Caco-2 (cell line): ENCODE measurements at regions not wholly inside any gene's neighbourhood (a gene's known extent, or its start where the extent isn't known, plus 50 kb on each side); places are given as distances from the start of the nearest gene placed in this dataset.

Source experiments
- BruUV-seq: library from RNA; stranded (reverse); fragments of 400-500 nt; replicated peaks from 2 replicates; lab custom pipeline; 2021; lab: Mats Ljungman, UMichigan
- CTCF ChIA-PET: fragments of 300-600 bp; sonication (Branson Sonifier 250); formaldehyde crosslinking; loops from one replicate; lab custom pipeline; 2022; ENCODE audit warnings: antibody characterized with exemption; lab: Charles Lee
- POLR2A ChIA-PET: fragments of 300-600 bp; sonication (Branson Sonifier 250); formaldehyde crosslinking; loops from one replicate; lab custom pipeline; 2022; ENCODE audit warnings: antibody characterized with exemption; lab: Charles Lee
- DNase-seq, 2 experiments: peaks; one replicate each; pipeline versions ENCODE4 v3.0.0 to v3.0.0-alpha.2; 2020 to 2022
- H3K27me3 ChIP-seq: replicated peaks from 2 replicates; pipeline ENCODE4 v1.6.0; 2011; ENCODE audit warnings: low read length; ENCODE audit not compliant: control insufficient read depth, insufficient read depth
- H3K36me3 ChIP-seq: 2 replicates; pipeline ENCODE4 v1.5.1; 2011; ENCODE audit warnings: low read length; ENCODE audit not compliant: control insufficient read depth, insufficient read depth
- H3K4me1 ChIP-seq: fragments of 250-450 bp; sonication (Bioruptor Pico); 2 replicates; pipeline ENCODE4 v1.5.1; 2020; ENCODE audit warnings: mild to moderate bottlenecking
- H3K4me3 ChIP-seq: 2 replicates; pipeline ENCODE4 v1.5.1; 2011; ENCODE audit warnings: low read depth, mild to moderate bottlenecking, control low read depth, low read length
- H3K9me3 ChIP-seq: fragments of 250-450 bp; sonication (Bioruptor Pico); 2 replicates; pipeline ENCODE4 v1.5.1; 2020; ENCODE audit warnings: mild to moderate bottlenecking, moderate library complexity
- H3K27ac Mint-ChIP-seq: one replicate; pipeline ENCODE4 v1.8.0; 2022; ENCODE audit warnings: mixed read lengths; ENCODE audit not compliant: unreplicated experiment
- H3K27me3 Mint-ChIP-seq: one replicate; pipeline ENCODE4 v1.8.0; 2022; ENCODE audit warnings: mixed read lengths; ENCODE audit not compliant: insufficient read depth, unreplicated experiment
- H3K36me3 Mint-ChIP-seq: one replicate; pipeline ENCODE4 v1.8.0; 2022; ENCODE audit warnings: mild to moderate bottlenecking, mixed read lengths; ENCODE audit not compliant: insufficient read depth, unreplicated experiment
- H3K4me1 Mint-ChIP-seq: one replicate; pipeline ENCODE4 v1.8.0; 2022; ENCODE audit warnings: low read depth, mixed read lengths; ENCODE audit not compliant: unreplicated experiment
- H3K4me3 Mint-ChIP-seq: one replicate; pipeline ENCODE4 v1.8.0; 2022; ENCODE audit warnings: mild to moderate bottlenecking, moderate library complexity, mixed read lengths; ENCODE audit not compliant: unreplicated experiment
- H3K9me3 Mint-ChIP-seq: one replicate; pipeline ENCODE4 v1.8.0; 2022; ENCODE audit warnings: mixed read lengths; ENCODE audit not compliant: unreplicated experiment
- CTCF ChIP-seq, 2 experiments: fragments of 200-600 bp in 1 of 2; IDR thresholded peaks; 1 replicate in 1 of 2; 2 replicates in 1 of 2; pipeline versions ENCODE4 v1.5.1 to v1.8.0; 2011 to 2022; ENCODE audit warnings: antibody characterized with exemption in 1 of 2, control low read depth in 1 of 2, inconsistent platforms in 1 of 2, low read depth in 1 of 2, low read length in 1 of 2, mild to moderate bottlenecking in 1 of 2, moderate library complexity in 1 of 2; ENCODE audit not compliant: insufficient read depth in 1 of 2, severe bottlenecking in 1 of 2, unreplicated experiment in 1 of 2
- intact Hi-C: fragments of 100-400 bp; cut with micrococcal nuclease; formaldehyde crosslinking; loops from one replicate; pipeline ENCODE4 v1.10.0; 2022; ENCODE audit not compliant: unreplicated experiment

- peaks cover 6% of the 10 kb centered on the region for H3K36me3 Mint-ChIP-seq
- H3K4me1 ChIP-seq: no peaks in the 10 kb centered on the region
- no TSS peak for BruUV-seq
- CTCF ChIA-PET: no interaction called here
- intact Hi-C loops: no loop called here
- H3K4me3 ChIP-seq: no peak overlapping the region
- H3K27me3 ChIP-seq: no peaks in the 10 kb centered on the region
- H3K9me3 Mint-ChIP-seq: peaks cover 11% of the 10 kb centered on the region
- POLR2A ChIA-PET: no interaction called here
- H3K9me3 ChIP-seq: no peaks in the 10 kb centered on the region
- no peak for TF ChIP-seq CTCF (IDR thresholded peaks at IDR 0.05; ENCODE audit: insufficient read depth in 1 of 2, low read depth in 1 of 2, low read length in 1 of 2, severe bottlenecking in 1 of 2, unreplicated experiment in 1 of 2)
- H3K36me3 ChIP-seq: no peaks in the 10 kb centered on the region
- no peaks in the 10 kb centered on the region for H3K4me1 Mint-ChIP-seq
- H3K27ac Mint-ChIP-seq: no peak overlapping the region
- peaks cover 6% of the 10 kb centered on the region for H3K27me3 Mint-ChIP-seq
- DNase-seq: no peak
- no peak overlapping the region for H3K4me3 Mint-ChIP-seq
These were observed 54.7 kb upstream of the ONECUT1 start for GRCh38 chr15:52844823-52845222.
